ENCODE measurements at regions not wholly inside any gene's neighbourhood (a gene's known extent, or its start where the extent isn't known, plus 50 kb on each side); places are given as distances from the start of the nearest gene placed in this dataset.

DNA sequence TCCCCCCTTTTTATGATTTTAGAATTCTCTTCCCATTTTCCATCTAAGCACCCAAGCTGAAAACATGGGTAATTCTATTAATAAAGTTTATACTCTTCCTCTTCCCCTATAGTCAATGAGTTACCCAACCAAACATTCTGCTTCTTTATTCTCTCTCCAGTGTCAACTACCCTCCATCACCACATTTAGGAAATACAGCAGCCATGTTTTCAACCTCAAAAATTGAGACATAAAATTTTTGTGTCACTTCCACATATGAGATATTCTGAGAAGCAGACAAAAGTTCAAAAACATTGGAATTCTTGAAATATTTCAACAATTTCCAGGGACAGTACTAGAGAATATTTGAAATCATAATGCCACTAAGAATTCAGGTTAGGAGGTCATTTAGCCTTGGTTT, 64.8 kb upstream of the ATP1A1 start:
- Mint-ChIP-seq H3K36me3 (no peaks in the 10 kb centered on the region), H3K27ac (no peak overlapping the region), H3K4me1 (no peaks in the 10 kb centered on the region), H3K9me3 (no peaks in the 10 kb centered on the region), H3K27me3 (no peaks in the 10 kb centered on the region), H3K4me3 (no peak overlapping the region)
- ATAC-seq (replicated peaks) (no peak), DNase-seq (no peak)

DNA sequence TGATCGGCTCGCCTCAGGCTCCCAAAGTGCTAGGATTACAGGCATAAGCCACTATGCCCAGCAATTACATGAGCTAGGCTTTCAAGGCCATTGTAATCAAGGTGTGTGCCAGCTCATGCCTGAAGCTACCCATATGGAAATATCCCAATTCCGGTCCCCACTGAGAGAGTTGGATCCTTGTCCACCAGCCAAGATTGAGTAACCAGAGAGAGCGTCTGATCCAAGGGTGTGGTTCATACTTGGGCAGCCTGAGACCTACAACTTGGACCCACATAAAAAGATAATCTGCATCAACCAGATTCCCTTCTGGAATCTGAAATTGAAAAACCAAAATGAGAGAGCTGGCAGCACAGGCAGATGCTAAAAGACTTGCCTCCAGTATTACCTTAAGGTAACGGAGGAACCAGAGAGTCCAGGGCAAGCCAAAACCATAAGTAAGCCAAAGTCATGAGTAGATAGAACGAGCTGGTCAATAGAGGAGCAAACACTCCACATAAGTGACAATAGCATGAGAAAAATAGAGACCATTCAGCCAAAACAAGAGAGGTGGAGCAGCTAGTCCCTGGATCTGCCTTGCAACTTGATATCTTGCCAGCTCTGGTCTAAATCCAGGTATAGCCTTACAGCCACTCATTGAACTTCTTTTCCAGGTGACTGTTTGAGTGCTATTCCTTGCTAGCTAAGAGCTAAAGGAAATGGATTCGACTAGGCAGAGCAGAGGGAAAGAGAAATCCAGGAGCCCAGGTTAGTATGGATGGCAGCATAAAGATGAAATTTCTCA, 63.8 kb upstream of the ATP1A1 start:
- ATAC-seq (replicated peaks) = no peak
- Mint-ChIP-seq H3K27ac (no peak overlapping the region), H3K27me3 (no peaks in the 10 kb centered on the region), H3K4me1 (no peaks in the 10 kb centered on the region), H3K4me3 (no peak overlapping the region), H3K36me3 (no peaks in the 10 kb centered on the region), H3K9me3 (no peaks in the 10 kb centered on the region)
- DNase-seq = no peak

DNA sequence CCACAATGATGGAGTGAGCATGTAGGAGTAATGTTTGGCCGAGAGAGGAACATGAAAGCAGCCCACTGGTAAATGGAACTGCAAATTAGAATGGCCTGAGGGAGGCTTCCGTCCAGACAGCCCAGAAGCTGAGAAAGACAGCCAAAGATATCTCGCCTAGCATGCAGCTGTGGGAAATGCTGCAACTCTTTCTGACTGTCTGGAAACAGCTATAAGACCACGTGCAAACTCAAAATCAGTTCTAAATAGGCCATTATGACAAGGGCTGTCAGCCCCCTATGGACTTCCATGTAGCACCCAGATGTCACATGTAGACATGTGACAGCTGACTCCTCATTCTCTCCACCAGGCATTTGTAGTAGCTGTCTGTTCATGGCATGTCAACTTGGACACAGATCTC, 62.9 kb upstream of the ATP1A1 start:
- DNase-seq = no peak
- H3K27me3 Mint-ChIP-seq = no peaks in the 10 kb centered on the region
- no peak overlapping the region for H3K4me3 Mint-ChIP-seq
- no peaks in the 10 kb centered on the region for H3K9me3 Mint-ChIP-seq
- no peaks in the 10 kb centered on the region for H3K4me1 Mint-ChIP-seq
- no peak for ATAC-seq (replicated peaks)
- no peaks in the 10 kb centered on the region for H3K36me3 Mint-ChIP-seq
- H3K27ac Mint-ChIP-seq = no peak overlapping the region

DNA sequence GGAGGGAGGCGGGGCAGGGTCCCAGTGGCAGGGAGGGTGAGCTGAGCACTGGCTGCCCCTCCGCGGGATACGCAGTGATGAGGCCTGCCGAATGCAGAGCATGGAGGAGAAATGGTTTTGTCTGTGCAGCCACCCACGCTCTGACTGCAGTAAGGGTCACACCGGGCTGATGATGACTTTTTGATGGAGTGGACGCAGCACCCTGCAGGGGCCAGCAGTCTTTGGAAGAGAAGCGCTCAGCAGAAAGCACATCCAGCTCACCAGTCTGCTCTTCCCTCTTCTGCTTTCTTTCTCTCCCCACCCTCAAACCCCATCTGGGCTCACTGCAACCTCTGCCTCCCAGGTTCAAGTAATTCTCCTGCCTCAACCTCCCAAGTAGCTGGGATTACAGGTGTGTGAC, 61.9 kb upstream of the ATP1A1 start:
- no peaks in the 10 kb centered on the region for H3K27me3 Mint-ChIP-seq
- DNase-seq = no peak
- no peak overlapping the region for H3K27ac Mint-ChIP-seq
- no peak overlapping the region for H3K4me3 Mint-ChIP-seq
- no peaks in the 10 kb centered on the region for H3K4me1 Mint-ChIP-seq
- no peaks in the 10 kb centered on the region for H3K9me3 Mint-ChIP-seq
- H3K36me3 Mint-ChIP-seq = no peaks in the 10 kb centered on the region
- ATAC-seq (replicated peaks) = no peak

DNA sequence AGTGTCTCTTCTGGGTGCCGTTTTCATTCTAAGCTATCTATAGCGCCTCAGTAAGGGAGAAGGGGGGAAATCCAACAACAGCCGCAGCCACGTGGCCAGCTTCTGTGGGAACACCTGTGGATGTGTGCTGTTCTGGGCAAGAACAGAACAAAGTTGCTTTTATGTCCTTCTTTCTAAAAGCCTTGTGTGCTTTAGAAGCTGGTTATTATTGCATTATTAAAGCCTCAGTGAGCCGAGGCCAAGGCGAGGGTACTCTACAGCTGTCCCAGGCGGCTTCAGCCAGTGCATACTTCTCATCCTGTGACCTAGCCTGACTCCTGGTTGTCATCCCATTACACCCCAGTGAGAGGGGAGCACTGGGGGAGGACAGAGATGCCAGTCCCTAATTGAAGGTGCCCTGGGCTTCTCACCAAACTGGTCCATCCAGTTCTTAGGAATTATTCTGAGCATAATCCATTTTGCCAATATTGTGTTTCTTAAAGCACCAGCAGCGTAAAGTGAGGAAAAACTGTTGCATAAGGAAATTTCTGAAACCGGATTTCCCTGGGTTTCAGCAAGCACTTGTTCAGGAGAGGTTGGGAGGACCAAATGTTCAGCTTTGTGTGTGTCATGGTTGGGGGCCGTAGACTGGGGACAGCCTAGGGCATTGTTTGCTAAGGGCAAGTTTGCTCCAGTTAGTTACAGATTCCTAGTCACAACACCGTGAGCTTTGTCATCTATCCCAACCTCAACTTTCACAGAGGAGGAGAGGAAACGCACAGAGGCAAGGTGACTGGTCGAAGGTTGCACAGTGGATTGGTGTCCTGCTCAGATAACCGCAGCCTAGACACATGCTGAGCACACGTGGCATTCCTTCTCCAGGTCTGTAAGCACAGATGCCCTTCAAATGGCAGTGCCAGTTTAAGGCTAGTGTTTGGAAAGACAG, 61.0 kb upstream of the ATP1A1 start:
- no peaks in the 10 kb centered on the region for H3K4me1 Mint-ChIP-seq
- ATAC-seq (replicated peaks) (no peak), DNase-seq (no peak)
- no peak overlapping the region for H3K27ac Mint-ChIP-seq
- H3K9me3 Mint-ChIP-seq = no peaks in the 10 kb centered on the region
- H3K36me3 Mint-ChIP-seq = no peaks in the 10 kb centered on the region
- H3K4me3 Mint-ChIP-seq = no peak overlapping the region
- H3K27me3 Mint-ChIP-seq = no peaks in the 10 kb centered on the region

DNA sequence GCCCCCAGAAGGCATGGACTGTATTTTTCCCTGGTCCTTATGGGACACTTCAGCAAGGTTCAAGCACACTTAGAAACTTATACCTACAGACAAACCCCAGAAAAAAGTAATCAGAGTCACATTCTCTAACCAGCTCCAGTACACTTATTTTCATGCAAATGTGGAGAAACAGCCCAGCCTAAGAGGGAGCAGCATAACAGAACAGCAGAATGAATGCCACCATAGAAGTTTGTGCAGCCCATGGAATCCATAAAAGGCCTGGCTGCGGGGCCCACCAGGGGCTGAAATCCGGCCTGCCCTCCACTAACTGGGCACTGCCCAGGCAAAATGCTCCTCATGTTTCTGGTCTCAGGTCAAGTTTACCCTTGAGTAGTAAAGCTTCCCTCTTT, 60.4 kb upstream of the ATP1A1 start:
- H3K27me3 Mint-ChIP-seq = no peaks in the 10 kb centered on the region
- DNase-seq (no peak), ATAC-seq (replicated peaks) (no peak)
- H3K4me1 Mint-ChIP-seq = no peaks in the 10 kb centered on the region
- H3K4me3 Mint-ChIP-seq = no peak overlapping the region
- no peaks in the 10 kb centered on the region for H3K9me3 Mint-ChIP-seq
- no peaks in the 10 kb centered on the region for H3K36me3 Mint-ChIP-seq
- H3K27ac Mint-ChIP-seq = no peak overlapping the region

DNA sequence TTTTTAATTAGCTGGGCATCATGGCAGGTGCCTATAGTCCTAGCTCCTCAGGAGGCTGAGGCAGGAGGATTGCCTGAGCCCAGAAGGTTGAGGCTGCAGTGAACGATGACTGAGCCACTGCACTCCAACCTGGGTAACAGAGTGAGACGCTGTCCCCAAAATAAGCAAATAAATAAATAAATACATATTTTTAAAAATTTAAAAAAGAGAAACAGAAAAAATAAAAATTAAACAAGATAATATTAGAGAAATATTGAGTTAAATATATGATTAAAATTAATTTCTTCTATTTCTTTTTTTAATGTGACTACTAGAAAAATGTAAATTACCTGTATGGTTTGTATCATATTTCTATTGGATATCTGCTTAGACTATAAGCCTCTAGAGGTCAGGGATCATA, 59.3 kb upstream of the ATP1A1 start:
- no peaks in the 10 kb centered on the region for H3K4me1 Mint-ChIP-seq
- H3K27me3 Mint-ChIP-seq = peaks cover 0 to 4% of the 10 kb centered on the region in 2 donors
- H3K9me3 Mint-ChIP-seq = no peaks in the 10 kb centered on the region
- DNase-seq (no peak), ATAC-seq (replicated peaks) (no peak)
- no peak overlapping the region for H3K4me3 Mint-ChIP-seq
- H3K36me3 Mint-ChIP-seq = no peaks in the 10 kb centered on the region
- no peak overlapping the region for H3K27ac Mint-ChIP-seq

DNA sequence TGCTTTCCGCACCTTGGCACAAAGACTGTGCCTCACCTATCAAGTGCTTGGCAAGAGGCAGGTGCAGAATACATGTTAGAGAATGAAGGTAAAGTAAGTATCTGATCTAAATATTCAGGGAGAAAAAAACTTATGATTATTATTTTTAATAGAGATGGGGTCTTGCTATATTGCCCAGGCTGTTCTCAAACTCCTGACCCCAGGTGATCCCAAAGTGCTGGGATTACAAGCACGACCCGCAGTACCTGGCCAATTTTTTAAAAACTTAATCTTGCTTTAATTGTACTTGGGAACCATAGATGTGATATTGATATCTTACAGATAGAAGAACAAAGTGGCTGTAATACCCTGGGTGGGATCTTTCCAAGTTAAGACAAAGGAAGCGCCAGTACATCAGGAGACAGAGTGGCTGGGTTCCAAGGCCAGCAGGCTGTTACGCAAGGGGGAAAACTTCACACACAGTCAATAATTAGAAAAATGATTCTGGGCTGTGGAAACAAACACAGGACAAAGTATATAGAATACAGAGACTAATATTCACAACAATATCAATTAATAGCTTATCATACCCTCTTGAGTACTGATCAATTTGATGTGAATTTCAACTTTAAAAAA, 58.6 kb upstream of the ATP1A1 start:
- DNase-seq (no peak), ATAC-seq (replicated peaks) (no peak)
- Mint-ChIP-seq H3K4me1 (no peaks in the 10 kb centered on the region), H3K4me3 (no peak overlapping the region), H3K9me3 (no peaks in the 10 kb centered on the region), H3K27me3 (peaks cover 0 to 7% of the 10 kb centered on the region in 2 donors), H3K36me3 (no peaks in the 10 kb centered on the region), H3K27ac (no peak overlapping the region)

DNA sequence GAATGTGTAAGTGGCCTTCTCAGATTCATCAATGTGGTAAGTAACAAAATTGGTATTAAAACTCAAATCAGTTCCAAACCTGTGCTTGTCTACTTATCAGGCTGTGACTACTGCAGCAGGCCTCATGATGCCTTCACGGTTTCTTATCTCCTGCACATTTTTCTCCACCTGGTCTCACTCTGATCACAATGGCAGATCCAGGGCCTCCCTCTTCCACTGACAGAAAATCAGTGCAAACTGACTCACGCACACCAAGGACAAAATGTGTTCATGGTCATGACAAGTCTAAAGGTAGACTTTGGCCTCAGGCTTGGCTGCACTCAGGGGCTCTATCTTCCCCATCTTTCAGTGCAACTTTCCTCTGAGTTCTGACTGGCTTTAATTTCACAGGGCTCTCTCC, 56.7 kb upstream of the ATP1A1 start:
- H3K27ac Mint-ChIP-seq = no peak overlapping the region
- DNase-seq = no peak
- H3K4me1 Mint-ChIP-seq = no peaks in the 10 kb centered on the region
- no peaks in the 10 kb centered on the region for H3K36me3 Mint-ChIP-seq
- H3K27me3 Mint-ChIP-seq = peaks cover 2 to 7% of the 10 kb centered on the region in 2 donors
- H3K9me3 Mint-ChIP-seq = no peaks in the 10 kb centered on the region
- ATAC-seq (replicated peaks) = no peak
- no peak overlapping the region for H3K4me3 Mint-ChIP-seq

DNA sequence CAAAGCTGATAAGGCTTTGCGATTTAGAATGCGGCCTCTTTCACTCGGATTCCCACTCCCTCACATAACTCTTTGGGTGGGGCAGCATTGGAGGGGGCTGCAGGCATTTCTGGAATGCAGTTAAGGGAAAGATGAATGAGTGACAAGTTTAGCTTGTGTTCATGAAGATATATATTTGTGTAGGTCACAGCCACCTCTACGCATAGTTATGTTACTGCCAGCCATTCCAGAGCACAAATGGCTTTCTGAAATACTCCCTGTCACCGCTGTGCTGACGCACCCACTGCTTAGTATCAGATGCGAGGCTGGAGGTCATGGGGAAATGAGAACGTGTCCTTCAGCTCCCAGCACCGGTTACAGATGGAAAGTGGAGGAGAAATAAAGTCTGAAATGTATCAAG, 54.1 kb upstream of the ATP1A1 start:
- ATAC-seq (replicated peaks) (no peak), DNase-seq (no peak)
- peaks cover 4 to 7% of the 10 kb centered on the region in 2 donors for H3K27me3 Mint-ChIP-seq
- H3K27ac Mint-ChIP-seq = no peak overlapping the region
- H3K4me1 Mint-ChIP-seq = no peaks in the 10 kb centered on the region
- no peaks in the 10 kb centered on the region for H3K9me3 Mint-ChIP-seq
- no peaks in the 10 kb centered on the region for H3K36me3 Mint-ChIP-seq
- H3K4me3 Mint-ChIP-seq = no peak overlapping the region

DNA sequence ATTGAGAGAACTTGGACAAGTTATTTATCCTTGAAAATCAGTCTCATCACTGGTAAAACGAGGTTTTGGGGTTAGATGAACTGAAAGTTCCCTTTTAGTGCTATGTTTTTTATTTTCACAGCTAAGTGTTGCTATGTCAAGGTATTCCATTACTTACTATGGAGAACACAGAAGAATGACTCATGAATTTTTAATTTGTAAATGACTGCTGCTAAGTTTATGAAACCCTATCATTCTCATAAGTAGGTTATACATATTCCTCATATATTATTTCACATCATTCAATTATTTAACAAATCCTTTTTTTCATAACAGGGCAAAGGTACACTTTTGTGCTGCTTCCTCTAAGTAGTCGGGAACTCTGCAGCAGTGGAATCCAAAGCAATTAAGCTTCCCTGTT, 52.2 kb upstream of the ATP1A1 start:
- H3K36me3 Mint-ChIP-seq = no peaks in the 10 kb centered on the region
- peaks cover 4 to 7% of the 10 kb centered on the region in 2 donors for H3K27me3 Mint-ChIP-seq
- H3K27ac Mint-ChIP-seq = no peak overlapping the region
- H3K4me1 Mint-ChIP-seq = peaks cover 5 to 7% of the 10 kb centered on the region in 2 donors
- DNase-seq (no peak), ATAC-seq (replicated peaks) (no peak)
- H3K4me3 Mint-ChIP-seq = no peak overlapping the region
- no peaks in the 10 kb centered on the region for H3K9me3 Mint-ChIP-seq

DNA sequence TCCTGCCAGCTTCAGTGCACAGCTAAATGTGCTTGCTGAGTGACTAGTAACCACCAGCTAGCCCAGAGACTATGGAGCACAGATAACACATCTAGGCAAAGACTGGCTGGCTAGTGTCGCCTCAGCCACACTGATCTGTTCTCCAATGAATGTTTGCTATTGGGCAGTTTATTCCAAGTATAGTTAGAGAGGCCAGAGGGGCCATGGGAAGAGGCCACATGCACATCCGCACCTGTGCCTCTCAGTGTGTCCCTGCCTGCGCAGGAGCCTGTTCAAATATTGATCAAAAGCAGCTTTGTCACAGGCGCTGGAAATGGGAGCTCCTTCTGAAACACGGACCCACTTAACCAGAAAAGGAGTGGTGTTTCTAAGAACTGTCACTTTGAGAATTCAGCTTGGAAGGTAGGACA, 51.3 kb upstream of the ATP1A1 start:
- no peak for DNase-seq
- no peaks in the 10 kb centered on the region for H3K9me3 Mint-ChIP-seq
- no peak for ATAC-seq (replicated peaks)
- H3K4me1 Mint-ChIP-seq = peaks cover 11 to 13% of the 10 kb centered on the region in 2 donors
- H3K27me3 Mint-ChIP-seq = peaks cover 4 to 7% of the 10 kb centered on the region in 2 donors
- no peaks in the 10 kb centered on the region for H3K36me3 Mint-ChIP-seq
- H3K27ac Mint-ChIP-seq = no peak overlapping the region
- H3K4me3 Mint-ChIP-seq = no peak overlapping the region

DNA sequence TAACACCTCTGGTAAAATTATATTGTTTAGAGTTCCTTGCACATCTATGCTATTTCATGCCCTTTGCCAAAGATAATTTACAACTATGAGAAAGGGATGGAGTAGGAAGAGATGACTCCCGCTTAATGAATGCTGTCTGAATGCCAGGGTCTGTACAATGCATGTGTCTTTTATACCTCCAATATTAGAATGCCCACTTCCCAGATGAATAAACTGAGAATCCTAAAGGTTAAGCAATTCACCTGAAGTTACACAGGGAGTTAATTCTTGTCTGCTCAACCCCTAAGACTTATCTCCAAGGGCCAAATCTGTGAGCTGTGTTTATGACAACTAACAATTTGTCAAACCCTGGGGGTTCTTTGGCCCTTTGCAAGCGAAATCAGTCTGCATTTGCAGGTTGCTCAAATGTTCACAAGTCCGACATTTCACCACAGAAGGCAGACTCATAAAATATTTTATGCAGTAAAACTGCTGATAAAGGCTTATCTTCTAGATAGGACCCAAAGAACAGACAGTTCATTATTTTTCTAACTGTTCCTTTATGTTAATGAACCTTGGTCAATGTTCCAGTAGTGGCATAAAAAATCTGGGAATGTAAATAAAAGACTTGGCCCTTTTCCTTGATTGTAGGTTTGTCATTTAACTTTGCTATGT, 50.2 kb upstream of the ATP1A1 start:
- ATAC-seq (replicated peaks) (no peak), DNase-seq (no peak)
- no peaks in the 10 kb centered on the region for H3K9me3 Mint-ChIP-seq
- no peak overlapping the region for H3K27ac Mint-ChIP-seq
- no peak overlapping the region for H3K4me3 Mint-ChIP-seq
- no peaks in the 10 kb centered on the region for H3K36me3 Mint-ChIP-seq
- H3K27me3 Mint-ChIP-seq = peaks cover 4 to 7% of the 10 kb centered on the region in 2 donors
- peaks cover 11 to 13% of the 10 kb centered on the region in 2 donors for H3K4me1 Mint-ChIP-seq
